HEK293 (cell line): ENCODE measurements at regions not wholly inside any gene's neighbourhood (a gene's known extent, or its start where the extent isn't known, plus 50 kb on each side); places are given as distances from the start of the nearest gene placed in this dataset.

ENCODE experiments used
- CTCF ChIA-PET: fragments of 350-600 bp; formaldehyde crosslinking; extraction: SDS; loops from one replicate; lab custom pipeline; 2021; ENCODE audit warnings: antibody characterized with exemption; lab: Yijun Ruan, JAX
- POLR2A ChIA-PET: fragments of 300-600 bp; formaldehyde crosslinking; extraction: SDS; loops from one replicate; lab custom pipeline; 2020; ENCODE audit warnings: antibody characterized with exemption, inconsistent platforms; lab: Yijun Ruan, JAX
- H3K27ac ChIP-seq: fragments of 200-500 bp; sonication (Bioruptor generic); 2 replicates; pipeline ENCODE4 v1.5.1; 2014; ENCODE audit warnings: low read depth, low read length, control low read depth, inconsistent platforms; ENCODE audit errors: extremely low read depth
- H3K36me3 ChIP-seq, 2 experiments: fragments of 200-500 bp in 1 of 2; sonication (Bioruptor generic) in 1 of 2; 1 replicate in 1 of 2; 2 replicates in 1 of 2; pipeline ENCODE4 v1.5.1; 2014 to 2017; ENCODE audit warnings: inconsistent platforms in 2 of 2, low read length in 2 of 2; ENCODE audit not compliant: control insufficient read depth in 2 of 2, insufficient read depth in 1 of 2
- H3K4me1 ChIP-seq: fragments of 200-500 bp; sonication (Bioruptor generic); 2 replicates; pipeline ENCODE4 v1.5.1; 2014; ENCODE audit warnings: mild to moderate bottlenecking, low read length, inconsistent platforms; ENCODE audit not compliant: control insufficient read depth, insufficient read depth
- H3K4me3 ChIP-seq: 2 replicates; pipeline ENCODE4 v1.5.1; 2011; ENCODE audit warnings: low read depth, mild to moderate bottlenecking, control low read depth, low read length, moderate library complexity
- H3K9me3 ChIP-seq: fragments of 200-500 bp; sonication (Bioruptor generic); 2 replicates; pipeline ENCODE4 v1.5.1; 2014; ENCODE audit warnings: low read depth, low read length, inconsistent platforms; ENCODE audit not compliant: control insufficient read depth, insufficient read depth
- AEBP2 ChIP-seq: fragments of 450-650 bp; formaldehyde crosslinking; IDR thresholded peaks from 2 replicates; pipeline ENCODE4 v1.5.1; 2016; ENCODE audit warnings: missing biosample characterization, missing genetic modification characterization, borderline replicate concordance
- BCL6B ChIP-seq: fragments of 450-650 bp; formaldehyde crosslinking; IDR thresholded peaks from 2 replicates; pipeline ENCODE4 v1.5.1; 2017; ENCODE audit warnings: missing biosample characterization, missing genetic modification characterization
- CTCF ChIP-seq: fragments of 450-650 bp; formaldehyde crosslinking; IDR thresholded peaks from 2 replicates; pipeline ENCODE4 v1.5.1; 2016; ENCODE audit warnings: missing biosample characterization, missing genetic modification characterization
- FEZF1 ChIP-seq: fragments of 450-650 bp; formaldehyde crosslinking; IDR thresholded peaks from 2 replicates; pipeline ENCODE4 v1.5.1; 2016; ENCODE audit warnings: missing biosample characterization, missing genetic modification characterization
- KLF10 ChIP-seq: fragments of 450-650 bp; IDR thresholded peaks from 2 replicates; pipeline ENCODE4 v1.5.1; 2018; ENCODE audit warnings: missing biosample characterization, mild to moderate bottlenecking, missing genetic modification characterization
- KLF16 ChIP-seq: fragments of 450-650 bp; formaldehyde crosslinking; IDR thresholded peaks from 2 replicates; pipeline ENCODE4 v1.5.1; 2017; ENCODE audit warnings: missing biosample characterization, missing genetic modification characterization
- OSR2 ChIP-seq: fragments of 450-650 bp; formaldehyde crosslinking; IDR thresholded peaks from 2 replicates; pipeline ENCODE4 v1.5.1; 2016; ENCODE audit warnings: missing biosample characterization, missing genetic modification characterization
- PBX3 ChIP-seq: sonication (generic); formaldehyde crosslinking; IDR thresholded peaks from 2 replicates; pipeline ENCODE4 v1.8.1; 2022; ENCODE audit warnings: mild to moderate bottlenecking, moderate library complexity, missing genetic modification reagents
- ZBTB8A ChIP-seq: fragments of 450-650 bp; formaldehyde crosslinking; IDR thresholded peaks from 2 replicates; pipeline ENCODE4 v1.5.1; 2016; ENCODE audit warnings: missing biosample characterization, missing genetic modification characterization
- ZFP41 ChIP-seq: fragments of 450-650 bp; formaldehyde crosslinking; IDR thresholded peaks from 2 replicates; pipeline ENCODE4 v1.5.1; 2016; ENCODE audit warnings: missing biosample characterization, missing genetic modification characterization, borderline replicate concordance
- ZNF140 ChIP-seq: fragments of 450-650 bp; formaldehyde crosslinking; IDR thresholded peaks from 2 replicates; pipeline ENCODE4 v1.5.1; 2016; ENCODE audit warnings: missing biosample characterization, missing genetic modification characterization
- ZNF2 ChIP-seq: fragments of 450-650 bp; formaldehyde crosslinking; IDR thresholded peaks from 2 replicates; pipeline ENCODE4 v1.5.1; 2016; ENCODE audit warnings: missing biosample characterization, missing genetic modification characterization
- ZNF24 ChIP-seq: fragments of 450-650 bp; formaldehyde crosslinking; IDR thresholded peaks from 2 replicates; pipeline ENCODE4 v1.5.1; 2016; ENCODE audit warnings: missing biosample characterization, missing genetic modification characterization
- ZNF324 ChIP-seq: fragments of 450-650 bp; formaldehyde crosslinking; IDR thresholded peaks from 2 replicates; pipeline ENCODE4 v1.5.1; 2016; ENCODE audit warnings: missing biosample characterization, missing genetic modification characterization
- ZNF501 ChIP-seq: fragments of 450-650 bp; formaldehyde crosslinking; IDR thresholded peaks from 2 replicates; pipeline ENCODE4 v1.5.1; 2016; ENCODE audit warnings: missing biosample characterization, missing genetic modification characterization
- ZNF510 ChIP-seq: fragments of 450-650 bp; formaldehyde crosslinking; IDR thresholded peaks from 2 replicates; pipeline ENCODE4 v1.5.1; 2018; ENCODE audit warnings: mild to moderate bottlenecking, missing genetic modification characterization, missing biosample characterization; ENCODE audit not compliant: insufficient replicate concordance
- ZNF521 ChIP-seq: fragments of 450-650 bp; formaldehyde crosslinking; IDR thresholded peaks from 2 replicates; pipeline ENCODE4 v1.5.1; 2017; ENCODE audit warnings: missing biosample characterization, mild to moderate bottlenecking, missing genetic modification characterization
- ZNF600 ChIP-seq: fragments of 450-650 bp; formaldehyde crosslinking; IDR thresholded peaks from 2 replicates; pipeline ENCODE4 v1.5.1; 2016; ENCODE audit warnings: missing biosample characterization, missing genetic modification characterization
- TF ChIP-seq, protein P1 (sequence below): fragments of 450-650 bp; formaldehyde crosslinking; IDR thresholded peaks from 2 replicates; pipeline ENCODE4 v1.5.1; 2016; ENCODE audit warnings: missing biosample characterization, missing genetic modification characterization
- TF ChIP-seq, protein P2 (sequence below): fragments of 450-650 bp; formaldehyde crosslinking; IDR thresholded peaks from 2 replicates; pipeline ENCODE4 v1.5.1; 2016; ENCODE audit warnings: missing biosample characterization, missing genetic modification characterization
- TF ChIP-seq, protein P3 (sequence below): fragments of 450-650 bp; formaldehyde crosslinking; IDR thresholded peaks from 2 replicates; pipeline ENCODE4 v1.5.1; 2016; ENCODE audit warnings: missing biosample characterization, missing genetic modification characterization
- TF ChIP-seq, protein P4 (sequence below): fragments of 450-650 bp; formaldehyde crosslinking; IDR thresholded peaks from 2 replicates; pipeline ENCODE4 v1.5.1; 2016; ENCODE audit warnings: missing biosample characterization, missing genetic modification characterization

GRCh38 chr16:60564588-60564987 is 1471.7 kb downstream of the CDH8 start:
- Histone ChIP-seq H3K4me1 (no peaks in the 10 kb centered on the region), H3K4me3 (no peak overlapping the region), H3K36me3 (no peaks in the 10 kb centered on the region), H3K27ac (no peak overlapping the region), H3K9me3 (no peaks in the 10 kb centered on the region)
- ChIA-PET POLR2A (no interaction called here), CTCF (no interaction called here)
- TF ChIP-seq KLF16 (tag by site-specific recombination), result no peak
- TF ChIP-seq AEBP2 (tag by site-specific recombination), result no peak
- no peak for TF ChIP-seq PBX3 (CRISPR knock-in tag)
- TF ChIP-seq OSR2 (tag by site-specific recombination), result no peak
- TF ChIP-seq ZNF2 (tag by site-specific recombination), result no peak
- TF ChIP-seq KLF10, result no peak
- no peak for TF ChIP-seq ZNF510
- TF ChIP-seq ZNF501 (tag by site-specific recombination), result no peak
- TF ChIP-seq ZFP41 (tag by site-specific recombination), result no peak
- no peak for TF ChIP-seq ZNF24 (tag by site-specific recombination)
- TF ChIP-seq ZBTB8A (tag by site-specific recombination), result no peak
- TF ChIP-seq, protein P1, sequence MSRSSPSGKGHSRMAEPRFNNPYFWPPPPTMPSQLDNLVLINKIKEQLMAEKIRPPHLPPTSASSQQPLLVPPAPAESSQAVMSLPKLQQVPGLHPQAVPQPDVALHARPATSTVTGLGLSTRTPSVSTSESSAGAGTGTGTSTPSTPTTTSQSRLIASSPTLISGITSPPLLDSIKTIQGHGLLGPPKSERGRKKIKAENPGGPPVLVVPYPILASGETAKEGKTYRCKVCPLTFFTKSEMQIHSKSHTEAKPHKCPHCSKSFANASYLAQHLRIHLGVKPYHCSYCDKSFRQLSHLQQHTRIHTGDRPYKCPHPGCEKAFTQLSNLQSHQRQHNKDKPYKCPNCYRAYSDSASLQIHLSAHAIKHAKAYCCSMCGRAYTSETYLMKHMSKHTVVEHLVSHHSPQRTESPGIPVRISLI (tag by site-specific recombination), result no peak
- TF ChIP-seq BCL6B (tag by site-specific recombination), result no peak
- TF ChIP-seq, protein P2, sequence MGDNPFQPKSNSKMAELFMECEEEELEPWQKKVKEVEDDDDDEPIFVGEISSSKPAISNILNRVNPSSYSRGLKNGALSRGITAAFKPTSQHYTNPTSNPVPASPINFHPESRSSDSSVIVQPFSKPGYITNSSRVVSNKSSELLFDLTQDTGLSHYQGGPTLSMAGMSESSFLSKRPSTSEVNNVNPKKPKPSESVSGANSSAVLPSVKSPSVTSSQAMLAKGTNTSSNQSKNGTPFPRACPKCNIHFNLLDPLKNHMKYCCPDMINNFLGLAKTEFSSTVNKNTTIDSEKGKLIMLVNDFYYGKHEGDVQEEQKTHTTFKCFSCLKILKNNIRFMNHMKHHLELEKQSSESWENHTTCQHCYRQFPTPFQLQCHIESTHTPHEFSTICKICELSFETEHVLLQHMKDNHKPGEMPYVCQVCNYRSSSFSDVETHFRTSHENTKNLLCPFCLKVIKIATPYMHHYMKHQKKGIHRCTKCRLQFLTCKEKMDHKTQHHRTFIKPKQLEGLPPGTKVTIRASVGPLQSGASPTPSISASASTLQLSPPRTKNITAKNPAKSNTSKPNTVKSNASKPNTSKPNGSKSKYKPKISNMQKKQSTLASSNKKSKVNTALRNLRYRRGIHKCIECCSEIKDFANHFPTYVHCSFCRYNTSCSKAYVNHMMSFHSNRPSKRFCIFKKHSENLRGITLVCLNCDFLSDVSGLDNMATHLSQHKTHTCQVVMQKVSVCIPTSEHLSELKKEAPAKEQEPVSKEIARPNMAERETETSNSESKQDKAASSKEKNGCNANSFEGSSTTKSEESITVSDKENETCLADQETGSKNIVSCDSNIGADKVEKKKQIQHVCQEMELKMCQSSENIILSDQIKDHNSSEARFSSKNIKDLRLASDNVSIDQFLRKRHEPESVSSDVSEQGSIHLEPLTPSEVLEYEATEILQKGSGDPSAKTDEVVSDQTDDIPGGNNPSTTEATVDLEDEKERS (tag by site-specific recombination), result no peak
- TF ChIP-seq ZNF140 (tag by site-specific recombination), result no peak

DNA sequence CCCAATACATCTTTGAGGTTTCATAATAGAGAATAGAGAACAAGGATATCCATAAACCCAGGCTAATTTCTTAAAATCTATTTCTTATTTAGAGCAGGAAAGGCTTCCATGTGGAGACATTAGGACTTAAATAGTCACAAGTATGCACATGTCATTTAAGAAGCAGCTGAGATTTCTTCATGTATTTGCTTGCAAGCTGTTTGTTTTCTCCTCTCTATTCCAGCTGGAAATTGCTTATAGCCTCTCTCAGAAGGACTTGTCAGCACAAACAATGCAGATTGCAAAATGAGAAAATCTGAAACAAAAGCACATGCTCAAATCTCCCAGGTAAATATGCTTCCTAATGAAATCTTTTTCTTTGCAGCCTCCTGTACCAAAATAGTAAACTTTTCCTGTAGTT is 1473.1 kb downstream of the CDH8 start:
- no peak overlapping the region for H3K4me3 ChIP-seq
- H3K36me3 ChIP-seq, result no peaks in the 10 kb centered on the region
- H3K4me1 ChIP-seq, result no peaks in the 10 kb centered on the region
- H3K27ac ChIP-seq, result no peak overlapping the region
- POLR2A ChIA-PET, result no interaction called here
- CTCF ChIA-PET, result no interaction called here
- no peaks in the 10 kb centered on the region for H3K9me3 ChIP-seq
- TF ChIP-seq, protein P3, sequence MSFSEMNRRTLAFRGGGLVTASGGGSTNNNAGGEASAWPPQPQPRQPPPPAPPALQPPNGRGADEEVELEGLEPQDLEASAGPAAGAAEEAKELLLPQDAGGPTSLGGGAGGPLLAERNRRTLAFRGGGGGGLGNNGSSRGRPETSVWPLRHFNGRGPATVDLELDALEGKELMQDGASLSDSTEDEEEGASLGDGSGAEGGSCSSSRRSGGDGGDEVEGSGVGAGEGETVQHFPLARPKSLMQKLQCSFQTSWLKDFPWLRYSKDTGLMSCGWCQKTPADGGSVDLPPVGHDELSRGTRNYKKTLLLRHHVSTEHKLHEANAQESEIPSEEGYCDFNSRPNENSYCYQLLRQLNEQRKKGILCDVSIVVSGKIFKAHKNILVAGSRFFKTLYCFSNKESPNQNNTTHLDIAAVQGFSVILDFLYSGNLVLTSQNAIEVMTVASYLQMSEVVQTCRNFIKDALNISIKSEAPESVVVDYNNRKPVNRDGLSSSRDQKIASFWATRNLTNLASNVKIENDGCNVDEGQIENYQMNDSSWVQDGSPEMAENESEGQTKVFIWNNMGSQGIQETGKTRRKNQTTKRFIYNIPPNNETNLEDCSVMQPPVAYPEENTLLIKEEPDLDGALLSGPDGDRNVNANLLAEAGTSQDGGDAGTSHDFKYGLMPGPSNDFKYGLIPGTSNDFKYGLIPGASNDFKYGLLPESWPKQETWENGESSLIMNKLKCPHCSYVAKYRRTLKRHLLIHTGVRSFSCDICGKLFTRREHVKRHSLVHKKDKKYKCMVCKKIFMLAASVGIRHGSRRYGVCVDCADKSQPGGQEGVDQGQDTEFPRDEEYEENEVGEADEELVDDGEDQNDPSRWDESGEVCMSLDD (tag by site-specific recombination), result no peak
- TF ChIP-seq CTCF (no peak), KLF16 (tag by site-specific recombination) (no peak), ZNF600 (tag by site-specific recombination) (no peak), ZNF521 (tag by site-specific recombination) (no peak), ZNF324 (tag by site-specific recombination) (no peak), FEZF1 (no peak)
- TF ChIP-seq, protein P4, sequence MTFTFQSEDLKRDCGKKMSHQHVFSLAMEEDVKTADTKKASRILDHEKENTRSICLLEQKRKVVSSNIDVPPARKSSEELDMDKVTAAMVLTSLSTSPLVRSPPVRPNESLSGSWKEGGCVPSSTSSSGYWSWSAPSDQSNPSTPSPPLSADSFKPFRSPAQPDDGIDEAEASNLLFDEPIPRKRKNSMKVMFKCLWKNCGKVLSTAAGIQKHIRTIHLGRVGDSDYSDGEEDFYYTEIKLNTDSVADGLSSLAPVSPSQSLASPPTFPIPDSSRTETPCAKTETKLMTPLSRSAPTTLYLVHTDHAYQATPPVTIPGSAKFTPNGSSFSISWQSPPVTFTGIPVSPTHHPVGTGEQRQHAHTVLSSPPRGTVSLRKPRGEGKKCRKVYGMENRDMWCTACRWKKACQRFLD (tag by site-specific recombination), result no peak
